ENCODE measurements at regions not wholly inside any gene's neighbourhood (a gene's known extent, or its start where the extent isn't known, plus 50 kb on each side); places are given as distances from the start of the nearest gene placed in this dataset.

GRCh38 chr4:166482758-166483157, 609.7 kb downstream of the TLL1 start:
- no peak for TF ChIP-seq CTCF (conservative IDR thresholded peaks at IDR 0.05; ENCODE audit: low read depth, low read length)
- no peak for TF ChIP-seq POLR2A (IDR thresholded peaks at IDR 0.05; ENCODE audit: low read depth, low read length)
- no peak for TF ChIP-seq MAFK (IDR thresholded peaks at IDR 0.05; ENCODE audit: low read depth, low read length)
- TF ChIP-seq, protein P1, sequence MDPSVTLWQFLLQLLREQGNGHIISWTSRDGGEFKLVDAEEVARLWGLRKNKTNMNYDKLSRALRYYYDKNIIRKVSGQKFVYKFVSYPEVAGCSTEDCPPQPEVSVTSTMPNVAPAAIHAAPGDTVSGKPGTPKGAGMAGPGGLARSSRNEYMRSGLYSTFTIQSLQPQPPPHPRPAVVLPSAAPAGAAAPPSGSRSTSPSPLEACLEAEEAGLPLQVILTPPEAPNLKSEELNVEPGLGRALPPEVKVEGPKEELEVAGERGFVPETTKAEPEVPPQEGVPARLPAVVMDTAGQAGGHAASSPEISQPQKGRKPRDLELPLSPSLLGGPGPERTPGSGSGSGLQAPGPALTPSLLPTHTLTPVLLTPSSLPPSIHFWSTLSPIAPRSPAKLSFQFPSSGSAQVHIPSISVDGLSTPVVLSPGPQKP (IDR thresholded peaks at IDR 0.05; ENCODE audit: borderline replicate concordance, low read depth, low read length): no peak
- TF ChIP-seq CEBPB (IDR thresholded peaks at IDR 0.05; ENCODE audit: low read depth, low read length): no peak
- TF ChIP-seq RFX5 (IDR thresholded peaks at IDR 0.05; ENCODE audit: low read depth, low read length): no peak
- TF ChIP-seq RAD21 (IDR thresholded peaks at IDR 0.05; ENCODE audit: low read length): no peak
- no peak for TF ChIP-seq USF2 (IDR thresholded peaks at IDR 0.05; ENCODE audit: low read depth, low read length)

Measured in IMR-90 (cell line).